ENCODE measurements at regions not wholly inside any gene's neighbourhood (a gene's known extent, or its start where the extent isn't known, plus 50 kb on each side); places are given as distances from the start of the nearest gene placed in this dataset.
"Not testable (repeated sequence)": the region's sequence is repeated elsewhere in the genome, so short reads cannot be mapped to it uniquely, and the experiment has no call there.

- no peak for TF ChIP-seq CTCF (IDR thresholded peaks at IDR 0.05)
- intact Hi-C loops (cut with DNase I, micrococcal nuclease): no loop called here
- no peaks in the 10 kb centered on the region for H3K4me1 ChIP-seq (ENCODE audit: low read depth)
- no peaks in the 10 kb centered on the region for H3K9me3 ChIP-seq
- ATAC-seq (no peak), DNase-seq (no peak)
- no peaks in the 10 kb centered on the region for H3K36me3 ChIP-seq (ENCODE audit: low read depth)
- no peak overlapping the region for H3K4me3 ChIP-seq
Measured at GRCh38 chr18:8910843-8911242, 191.7 kb upstream of the NDUFV2 start.

GRCh38 chr18:8911408-8912340 lies 190.8 kb upstream of the NDUFV2 start:
- intact Hi-C loops (cut with DNase I, micrococcal nuclease): no loop called here
- no peak for ATAC-seq
- Histone ChIP-seq H3K4me3 (no peak overlapping the region), H3K4me1 (ENCODE audit: low read depth) (no peaks in the 10 kb centered on the region), H3K9me3 (no peaks in the 10 kb centered on the region), H3K36me3 (ENCODE audit: low read depth) (no peaks in the 10 kb centered on the region)
- DNase-seq: no peak
- TF ChIP-seq CTCF (IDR thresholded peaks at IDR 0.05): no peak

GRCh38 chr18:8912348-8913326 lies 189.9 kb upstream of the NDUFV2 start:
- Histone ChIP-seq H3K4me3 (no peak overlapping the region), H3K9me3 (no peaks in the 10 kb centered on the region), H3K36me3 (ENCODE audit: low read depth) (no peaks in the 10 kb centered on the region), H3K4me1 (ENCODE audit: low read depth) (no peaks in the 10 kb centered on the region)
- peak in 2 of 3 donors; percentile 33 to 53 for DNase-seq
- intact Hi-C loops (cut with DNase I, micrococcal nuclease): no loop called here
- no peak for TF ChIP-seq CTCF (IDR thresholded peaks at IDR 0.05)
- ATAC-seq: peak; percentile 59

GRCh38 chr18:8913606-8914403 lies 188.7 kb upstream of the NDUFV2 start:
- intact Hi-C loops (cut with DNase I, micrococcal nuclease); ATAC-seq; H3K4me3 ChIP-seq; H3K36me3 ChIP-seq (ENCODE audit: low read depth); H3K9me3 ChIP-seq; DNase-seq; H3K4me1 ChIP-seq (ENCODE audit: low read depth): not testable (repeated sequence)

GRCh38 chr18:8914404-8915264 lies 187.9 kb upstream of the NDUFV2 start:
- H3K4me3 ChIP-seq; H3K9me3 ChIP-seq; DNase-seq; ATAC-seq; H3K4me1 ChIP-seq (ENCODE audit: low read depth); H3K36me3 ChIP-seq (ENCODE audit: low read depth); intact Hi-C loops (cut with DNase I, micrococcal nuclease): not testable (repeated sequence)

- DNase-seq; H3K4me1 ChIP-seq (ENCODE audit: low read depth); intact Hi-C loops (cut with DNase I, micrococcal nuclease); H3K36me3 ChIP-seq (ENCODE audit: low read depth); H3K4me3 ChIP-seq; H3K9me3 ChIP-seq; ATAC-seq: not testable (repeated sequence)
Measured at GRCh38 chr18:8920856-8921787, 181.4 kb upstream of the NDUFV2 start.
